A549 (cell line): ENCODE measurements at regions not wholly inside any gene's neighbourhood (a gene's known extent, or its start where the extent isn't known, plus 50 kb on each side); places are given as distances from the start of the nearest gene placed in this dataset.

Experiments
- CBX2 ChIP-seq: fragments of 200-600 bp; sonication (generic); IDR thresholded peaks from 2 replicates; pipeline ENCODE4 v1.6.1; 2016; ENCODE audit warnings: low read depth, mild to moderate bottlenecking, borderline replicate concordance
- CBX8 ChIP-seq: fragments of 200-600 bp; sonication (generic); IDR thresholded peaks from 2 replicates; pipeline ENCODE4 v1.6.1; 2016
- CEBPB ChIP-seq, 2 experiments: fragments of >200 bp in 1 of 2; sonication (Bioruptor Twin) in 1 of 2; formaldehyde crosslinking in 1 of 2; IDR thresholded peaks; 2 replicates each; pipeline ENCODE4 v1.6.1; 2012 to 2016
- EP300 ChIP-seq, 2 experiments: fragments of >200 bp; sonication (Bioruptor Twin); formaldehyde crosslinking; IDR thresholded peaks; 2 replicates in 1 of 2; 3 replicates in 1 of 2; pipeline ENCODE4 v1.6.1; 2016 to 2017
- HDAC2 ChIP-seq: fragments of 200-600 bp; sonication (generic); IDR thresholded peaks from 2 replicates; pipeline ENCODE4 v1.6.1; 2016
- JUNB ChIP-seq: fragments of >200 bp; sonication (Bioruptor Twin); formaldehyde crosslinking; IDR thresholded peaks from 2 replicates; pipeline ENCODE4 v1.6.1; 2016
- POLR2A ChIP-seq: IDR thresholded peaks from 2 replicates; pipeline ENCODE4 v1.6.1; 2012; ENCODE audit warnings: mild to moderate bottlenecking, low read length
- TF ChIP-seq, protein P1 (sequence below): fragments of >200 bp; sonication (Bioruptor Twin); formaldehyde crosslinking; IDR thresholded peaks from 3 replicates; pipeline ENCODE4 v1.5.1; 2016
- TF ChIP-seq, protein P2 (sequence below): fragments of 200-600 bp; sonication (generic); IDR thresholded peaks from 2 replicates; pipeline ENCODE4 v1.6.1; 2016; ENCODE audit warnings: antibody characterized with exemption, mild to moderate bottlenecking, moderate library complexity

DNA sequence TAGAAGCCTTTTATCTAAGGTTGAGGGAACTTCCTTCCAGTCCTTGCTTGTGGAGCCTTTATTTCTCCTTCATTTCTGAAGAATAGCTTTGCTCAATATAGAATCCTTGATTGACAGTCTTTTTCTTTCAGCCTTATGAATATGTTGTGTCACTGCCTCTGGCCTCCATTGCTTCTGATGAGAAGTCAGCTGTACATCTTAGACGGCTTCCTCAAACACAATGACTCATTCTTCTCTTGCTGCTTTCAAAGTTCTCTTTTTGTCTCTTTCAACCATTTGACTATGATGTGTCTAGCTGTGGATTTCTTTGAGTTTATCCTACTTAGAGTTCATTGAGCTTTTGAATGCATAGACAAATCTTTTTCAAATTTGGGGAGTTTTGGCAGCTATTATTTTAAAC lies 893.2 kb downstream of the BRD1 start:
- TF ChIP-seq POLR2A, result no peak
- TF ChIP-seq, protein P1, sequence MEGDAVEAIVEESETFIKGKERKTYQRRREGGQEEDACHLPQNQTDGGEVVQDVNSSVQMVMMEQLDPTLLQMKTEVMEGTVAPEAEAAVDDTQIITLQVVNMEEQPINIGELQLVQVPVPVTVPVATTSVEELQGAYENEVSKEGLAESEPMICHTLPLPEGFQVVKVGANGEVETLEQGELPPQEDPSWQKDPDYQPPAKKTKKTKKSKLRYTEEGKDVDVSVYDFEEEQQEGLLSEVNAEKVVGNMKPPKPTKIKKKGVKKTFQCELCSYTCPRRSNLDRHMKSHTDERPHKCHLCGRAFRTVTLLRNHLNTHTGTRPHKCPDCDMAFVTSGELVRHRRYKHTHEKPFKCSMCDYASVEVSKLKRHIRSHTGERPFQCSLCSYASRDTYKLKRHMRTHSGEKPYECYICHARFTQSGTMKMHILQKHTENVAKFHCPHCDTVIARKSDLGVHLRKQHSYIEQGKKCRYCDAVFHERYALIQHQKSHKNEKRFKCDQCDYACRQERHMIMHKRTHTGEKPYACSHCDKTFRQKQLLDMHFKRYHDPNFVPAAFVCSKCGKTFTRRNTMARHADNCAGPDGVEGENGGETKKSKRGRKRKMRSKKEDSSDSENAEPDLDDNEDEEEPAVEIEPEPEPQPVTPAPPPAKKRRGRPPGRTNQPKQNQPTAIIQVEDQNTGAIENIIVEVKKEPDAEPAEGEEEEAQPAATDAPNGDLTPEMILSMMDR, result no peak
- TF ChIP-seq EP300 (IDR thresholded peaks at IDR 0.05), result no peak
- no peak for TF ChIP-seq JUNB
- TF ChIP-seq CBX2, result no peak
- no peak for TF ChIP-seq HDAC2
- no peak for TF ChIP-seq CBX8
- TF ChIP-seq, protein P2, sequence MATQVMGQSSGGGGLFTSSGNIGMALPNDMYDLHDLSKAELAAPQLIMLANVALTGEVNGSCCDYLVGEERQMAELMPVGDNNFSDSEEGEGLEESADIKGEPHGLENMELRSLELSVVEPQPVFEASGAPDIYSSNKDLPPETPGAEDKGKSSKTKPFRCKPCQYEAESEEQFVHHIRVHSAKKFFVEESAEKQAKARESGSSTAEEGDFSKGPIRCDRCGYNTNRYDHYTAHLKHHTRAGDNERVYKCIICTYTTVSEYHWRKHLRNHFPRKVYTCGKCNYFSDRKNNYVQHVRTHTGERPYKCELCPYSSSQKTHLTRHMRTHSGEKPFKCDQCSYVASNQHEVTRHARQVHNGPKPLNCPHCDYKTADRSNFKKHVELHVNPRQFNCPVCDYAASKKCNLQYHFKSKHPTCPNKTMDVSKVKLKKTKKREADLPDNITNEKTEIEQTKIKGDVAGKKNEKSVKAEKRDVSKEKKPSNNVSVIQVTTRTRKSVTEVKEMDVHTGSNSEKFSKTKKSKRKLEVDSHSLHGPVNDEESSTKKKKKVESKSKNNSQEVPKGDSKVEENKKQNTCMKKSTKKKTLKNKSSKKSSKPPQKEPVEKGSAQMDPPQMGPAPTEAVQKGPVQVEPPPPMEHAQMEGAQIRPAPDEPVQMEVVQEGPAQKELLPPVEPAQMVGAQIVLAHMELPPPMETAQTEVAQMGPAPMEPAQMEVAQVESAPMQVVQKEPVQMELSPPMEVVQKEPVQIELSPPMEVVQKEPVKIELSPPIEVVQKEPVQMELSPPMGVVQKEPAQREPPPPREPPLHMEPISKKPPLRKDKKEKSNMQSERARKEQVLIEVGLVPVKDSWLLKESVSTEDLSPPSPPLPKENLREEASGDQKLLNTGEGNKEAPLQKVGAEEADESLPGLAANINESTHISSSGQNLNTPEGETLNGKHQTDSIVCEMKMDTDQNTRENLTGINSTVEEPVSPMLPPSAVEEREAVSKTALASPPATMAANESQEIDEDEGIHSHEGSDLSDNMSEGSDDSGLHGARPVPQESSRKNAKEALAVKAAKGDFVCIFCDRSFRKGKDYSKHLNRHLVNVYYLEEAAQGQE, result no peak
- TF ChIP-seq CEBPB (IDR thresholded peaks at IDR 0.05), result no peak
